H1 (cell line): ENCODE measurements at regions not wholly inside any gene's neighbourhood (a gene's known extent, or its start where the extent isn't known, plus 50 kb on each side); places are given as distances from the start of the nearest gene placed in this dataset.
A peak's percentile ranks its signal among the peaks of the same experiment; 100 is the strongest.

Source experiments
- CTCF ChIA-PET: fragments of 300-600 bp; sonication (Branson Sonifier 250); formaldehyde crosslinking; loops from one replicate; lab custom pipeline; 2021; ENCODE audit not compliant: partially characterized antibody; lab: Charles Lee
- POLR2A ChIA-PET: fragments of 300-600 bp; sonication (Branson Sonifier 250); formaldehyde crosslinking; loops from one replicate; lab custom pipeline; 2021; ENCODE audit warnings: inconsistent platforms; ENCODE audit not compliant: partially characterized antibody; lab: Charles Lee
- DNase-seq, 2 experiments: peaks; one replicate each; pipeline versions ENCODE4 v3.0.0 to v3.0.0-alpha.2; 2010 to 2022; ENCODE audit warnings: low spot score in 2 of 2, low read depth in 1 of 2, mixed read lengths in 1 of 2
- FAIRE-seq: peaks from 2 replicates; lab custom pipeline; 2011; peaks lifted over from hg19 to GRCh38; lab: Jason Lieb, UNC
- H2AFZ ChIP-seq: 2 replicates; pipeline ENCODE4 v1.8.1; 2012; ENCODE audit warnings: low read length, inconsistent platforms
- H2AK5ac ChIP-seq: 2 replicates; pipeline ENCODE4 v1.6.1; 2013; ENCODE audit warnings: low read depth, low read length
- H2BK120ac ChIP-seq: replicated peaks from 2 replicates; pipeline ENCODE3; 2013; ENCODE audit warnings: low read depth, low read length, inconsistent platforms
- H2BK12ac ChIP-seq: 2 replicates; pipeline ENCODE4 v1.6.1; 2013; ENCODE audit warnings: low read depth, low read length
- H2BK15ac ChIP-seq: 2 replicates; pipeline ENCODE4 v1.6.1; 2013; ENCODE audit warnings: low read length
- H2BK20ac ChIP-seq: 2 replicates; pipeline ENCODE4 v1.6.1; 2013; ENCODE audit warnings: low read length
- H2BK5ac ChIP-seq: 2 replicates; pipeline ENCODE4 v1.6.1; 2013; ENCODE audit warnings: low read depth, low read length
- H3K14ac ChIP-seq: 2 replicates; pipeline ENCODE4 v1.6.1; 2013; ENCODE audit warnings: inconsistent platforms; ENCODE audit not compliant: insufficient read length
- H3K18ac ChIP-seq: 2 replicates; pipeline ENCODE4 v1.6.1; 2013; ENCODE audit warnings: low read length; ENCODE audit errors: extremely low read depth
- H3K23ac ChIP-seq: 2 replicates; pipeline ENCODE4 v1.6.1; 2013; ENCODE audit warnings: inconsistent platforms; ENCODE audit not compliant: insufficient read length
- H3K23me2 ChIP-seq: 2 replicates; pipeline ENCODE4 v1.6.1; 2013; ENCODE audit warnings: low read depth, low read length
- H3K27ac ChIP-seq: 2 replicates; pipeline ENCODE4 v1.6.1; 2011; ENCODE audit warnings: low read depth, low read length, inconsistent platforms
- H3K27me3 ChIP-seq, 4 experiments: replicated peaks in 1 of 4; 1 replicate in 1 of 4; 2 replicates in 3 of 4; pipeline versions ENCODE4 v1.6.1 to v1.8.1; 2011 to 2013; ENCODE audit warnings: low read length in 3 of 4, mild to moderate bottlenecking in 3 of 4, inconsistent platforms in 2 of 4, mixed read lengths in 2 of 4, moderate library complexity in 1 of 4; ENCODE audit not compliant: control insufficient read depth in 3 of 4, insufficient read depth in 3 of 4; ENCODE audit errors: extremely low read depth in 1 of 4
- H3K36me3 ChIP-seq, 4 experiments: 2 replicates each; pipeline versions ENCODE4 v1.6.1 to v1.8.1; 2011 to 2013; ENCODE audit warnings: mild to moderate bottlenecking in 4 of 4, low read length in 3 of 4, moderate library complexity in 2 of 4, control low read depth in 1 of 4, inconsistent platforms in 1 of 4; ENCODE audit not compliant: insufficient read depth in 4 of 4, control insufficient read depth in 2 of 4
- H3K4ac ChIP-seq: replicated peaks from 2 replicates; pipeline ENCODE3; 2013; ENCODE audit warnings: low read length, low read depth, mixed read lengths, inconsistent platforms; ENCODE audit not compliant: insufficient read length
- H3K4me1 ChIP-seq, 4 experiments: replicated peaks in 1 of 4; 1 replicate in 1 of 4; 2 replicates in 3 of 4; pipeline versions ENCODE4 v1.6.1 to v1.8.1; 2011 to 2013; ENCODE audit warnings: low read length in 3 of 4, inconsistent platforms in 2 of 4, mixed read lengths in 1 of 4; ENCODE audit not compliant: insufficient read depth in 4 of 4, control insufficient read depth in 3 of 4
- H3K4me2 ChIP-seq, 2 experiments: 2 replicates each; pipeline versions ENCODE4 v1.6.1 to v1.8.1; 2011 to 2013; ENCODE audit warnings: low read depth in 2 of 2, low read length in 2 of 2, control low read depth in 1 of 2, inconsistent platforms in 1 of 2, mild to moderate bottlenecking in 1 of 2; ENCODE audit not compliant: insufficient read depth in 1 of 2
- H3K4me3 ChIP-seq, 4 experiments: fragments of 200-600, 300-600 bp in 1 of 4; sonication (generic), shearing (Covaris generic), sonication (Bioruptor Twin) in 1 of 4; 2 replicates each; pipeline versions ENCODE4 v1.5.1 to v1.8.1; 2011 to 2016; ENCODE audit warnings: low read length in 4 of 4, low read depth in 3 of 4, control low read depth in 2 of 4, inconsistent platforms in 2 of 4, mild to moderate bottlenecking in 2 of 4, mixed read lengths in 1 of 4, moderate library complexity in 1 of 4; ENCODE audit not compliant: insufficient read depth in 2 of 4; ENCODE audit errors: extremely low read depth in 1 of 4
- H3K56ac ChIP-seq: replicated peaks from 2 replicates; pipeline ENCODE3; 2013; ENCODE audit warnings: low read depth, mild to moderate bottlenecking, mixed read lengths, low read length, inconsistent platforms; ENCODE audit not compliant: insufficient read length
- H3K79me1 ChIP-seq: 2 replicates; pipeline ENCODE4 v1.6.1; 2013; ENCODE audit warnings: low read depth, low read length, control low read depth
- H3K79me2 ChIP-seq, 2 experiments: 2 replicates each; pipeline versions ENCODE4 v1.6.1 to v1.8.1; 2012 to 2013; ENCODE audit warnings: low read length in 2 of 2, mild to moderate bottlenecking in 2 of 2, inconsistent platforms in 1 of 2; ENCODE audit not compliant: insufficient read depth in 2 of 2, control insufficient read depth in 1 of 2
- H3K9ac ChIP-seq, 4 experiments: replicated peaks in 1 of 4; 1 replicate in 1 of 4; 2 replicates in 3 of 4; pipeline versions ENCODE4 v1.6.1 to v1.8.1; 2011 to 2013; ENCODE audit warnings: low read depth in 3 of 4, low read length in 3 of 4, control low read depth in 2 of 4, mild to moderate bottlenecking in 2 of 4, moderate library complexity in 2 of 4, inconsistent platforms in 1 of 4; ENCODE audit errors: extremely low read depth in 1 of 4
- H3K9me3 ChIP-seq, 2 experiments: 2 replicates each; pipeline versions ENCODE4 v1.6.1 to v1.8.1; 2012 to 2013; ENCODE audit warnings: mild to moderate bottlenecking in 2 of 2, moderate library complexity in 2 of 2, control low read depth in 1 of 2, inconsistent platforms in 1 of 2, low read depth in 1 of 2, low read length in 1 of 2, mixed read lengths in 1 of 2; ENCODE audit not compliant: insufficient read depth in 2 of 2
- H4K20me1 ChIP-seq, 2 experiments: replicated peaks in 1 of 2; 2 replicates each; pipeline versions ENCODE3 to v1.8.1; 2011 to 2013; ENCODE audit warnings: inconsistent platforms in 2 of 2, low read length in 2 of 2, mild to moderate bottlenecking in 1 of 2; ENCODE audit not compliant: insufficient read depth in 2 of 2, control insufficient read depth in 1 of 2
- H4K5ac ChIP-seq: 2 replicates; pipeline ENCODE4 v1.6.1; 2013; ENCODE audit warnings: low read length, low read depth, mixed read lengths, inconsistent platforms; ENCODE audit not compliant: insufficient read length
- H4K8ac ChIP-seq: 2 replicates; pipeline ENCODE4 v1.8.0; 2013; ENCODE audit warnings: mild to moderate bottlenecking, moderate library complexity, low read length, inconsistent platforms; ENCODE audit not compliant: insufficient read depth; ENCODE audit errors: extremely low read depth
- H4K91ac ChIP-seq: replicated peaks from 2 replicates; pipeline ENCODE3; 2013; ENCODE audit warnings: low read length, mixed read lengths, inconsistent platforms; ENCODE audit not compliant: insufficient read length
- CTCF ChIP-seq, 3 experiments: IDR thresholded peaks; 1 replicate in 2 of 3; 2 replicates in 1 of 3; pipeline versions ENCODE4 v1.5.1 to v1.6.1; 2011; ENCODE audit warnings: low read length in 3 of 3, mild to moderate bottlenecking in 3 of 3, inconsistent platforms in 2 of 3, low read depth in 1 of 3, moderate library complexity in 1 of 3; ENCODE audit not compliant: insufficient read depth in 1 of 3; ENCODE audit errors: control extremely low read depth in 1 of 3
- E2F6 ChIP-seq: IDR thresholded peaks from 2 replicates; pipeline ENCODE4 v1.6.1; 2012; ENCODE audit warnings: inconsistent platforms
- KDM1A ChIP-seq: fragments of 200-600, 300-600 bp; sonication (generic); IDR thresholded peaks from 2 replicates; pipeline ENCODE4 v1.7.1; 2016; ENCODE audit warnings: mild to moderate bottlenecking, low read length, borderline replicate concordance
- MAFK ChIP-seq: IDR thresholded peaks from 2 replicates; pipeline ENCODE4 v1.6.1; 2012; ENCODE audit warnings: low read depth, mild to moderate bottlenecking, improper control_type of control experiment, low read length
- NANOG ChIP-seq: IDR thresholded peaks from 2 replicates; pipeline ENCODE4 v1.6.1; 2011; ENCODE audit warnings: low read length, low read depth, mild to moderate bottlenecking, inconsistent platforms; ENCODE audit not compliant: insufficient read depth, poor library complexity, severe bottlenecking
- SP1 ChIP-seq: IDR thresholded peaks from 2 replicates; pipeline ENCODE4 v1.6.1; 2011; ENCODE audit warnings: low read depth, low read length
- SUZ12 ChIP-seq: fragments of 200-600 bp; sonication (generic); IDR thresholded peaks from 2 replicates; pipeline ENCODE4 v1.6.1; 2012; ENCODE audit warnings: mild to moderate bottlenecking, inconsistent platforms, low read length, moderate library complexity, mixed read lengths
- YY1 ChIP-seq: IDR thresholded peaks from 2 replicates; pipeline ENCODE4 v1.6.1; 2011; ENCODE audit warnings: low read depth, mild to moderate bottlenecking, low read length
- WGBS, 2 experiments: shearing (Covaris generic) in 1 of 2; methylation state at CpG; one replicate each; pipeline versions ENCODE4 v1.1.6 to v1.1.7; 2013 to 2015; ENCODE audit warnings: low lambda C conversion rate in 2 of 2, mixed read lengths in 2 of 2, inconsistent platforms in 1 of 2, low coverage in 1 of 2, missing lambda C conversion rate in 1 of 2; ENCODE audit not compliant: insufficient replicate concordance in 2 of 2, insufficient coverage in 1 of 2, insufficient read length in 1 of 2; ENCODE audit errors: extremely low coverage in 1 of 2, missing lambda C conversion rate in 1 of 2; 5-methylcytosine and 5-hydroxymethylcytosine counted together
- TF ChIP-seq, protein P1 (sequence below): IDR thresholded peaks from 2 replicates; pipeline ENCODE4 v1.6.1; 2011; ENCODE audit warnings: low read depth, mild to moderate bottlenecking, low read length; ENCODE audit not compliant: insufficient read depth

DNA sequence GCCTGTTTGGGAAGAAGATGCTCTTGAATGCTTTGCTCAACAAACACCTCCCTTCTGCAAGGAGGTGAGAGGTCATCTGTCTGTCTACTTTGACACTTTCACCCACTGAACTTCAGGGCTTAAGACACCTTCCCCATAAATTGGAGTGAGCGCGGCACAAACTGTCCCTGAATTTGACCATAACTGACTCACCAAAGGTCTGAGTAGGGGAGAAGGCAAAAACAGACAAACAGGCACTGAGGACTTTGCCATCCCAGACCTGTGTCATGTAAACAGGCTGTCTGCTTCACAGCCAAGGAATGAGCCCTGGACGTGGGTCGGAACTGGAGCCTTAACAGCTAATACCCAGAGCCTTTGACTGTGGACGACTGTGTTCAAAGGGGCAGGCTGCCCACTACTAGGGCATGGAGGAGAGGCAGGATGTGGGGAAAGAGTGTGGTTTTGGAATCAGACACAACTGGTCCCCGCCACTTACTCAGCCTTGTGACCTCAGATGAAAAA is 320.9 kb upstream of the KLF4 start:
- Histone ChIP-seq H3K27me3 (no peaks in the 10 kb centered on the region), H2BK120ac (no peak overlapping the region), H4K91ac (no peak overlapping the region), H2BK5ac (no peak overlapping the region), H2AK5ac (no peak overlapping the region), H4K8ac (no peak overlapping the region), H3K9ac (no peak overlapping the region), H2BK20ac (peak overlapping the region; percentile 32; the same call in 1 of the 2 replicates), H3K9me3 (no peaks in the 10 kb centered on the region; a peak in 1 of 4 replicates), H3K4ac (no peak overlapping the region), H2BK15ac (no peak overlapping the region), H3K56ac (no peak overlapping the region), H4K5ac (no peak overlapping the region), H3K14ac (no peak overlapping the region), H3K4me1 (no peaks in the 10 kb centered on the region), H3K18ac (no peak overlapping the region), H3K79me2 (no peaks in the 10 kb centered on the region), H3K79me1 (no peaks in the 10 kb centered on the region), H3K4me3 (no peak overlapping the region), H3K23me2 (no peaks in the 10 kb centered on the region), H3K4me2 (no peak overlapping the region), H2AFZ (0 out of 2 replicates have a peak overlapping the region, but pooled peaks have one; percentile 13), H2BK12ac (no peak overlapping the region), H3K23ac (no peak overlapping the region), H3K36me3 (no peaks in the 10 kb centered on the region), H3K27ac (no peak overlapping the region; the same call in 1 of the 2 replicates), H4K20me1 (no peaks in the 10 kb centered on the region)
- FAIRE-seq: no peak
- POLR2A ChIA-PET: no interaction called here
- DNase-seq: no peak
- CTCF ChIA-PET: no interaction called here
- 91% methylated on average over 6 of the region's 6 CpGs; no CpG with 5 or more reads in 1 of the 2 experiments for WGBS, 2 experiments
- TF ChIP-seq MAFK (no peak), CTCF (IDR thresholded peaks at IDR 0.05; ENCODE audit: control extremely low read depth in 1 of 3, insufficient read depth in 1 of 3, low read depth in 1 of 3, low read length in 3 of 3) (no peak), SUZ12 (no peak), NANOG (no peak), SP1 (no peak), KDM1A (no peak), YY1 (no peak), E2F6 (no peak)
- TF ChIP-seq, protein P1, sequence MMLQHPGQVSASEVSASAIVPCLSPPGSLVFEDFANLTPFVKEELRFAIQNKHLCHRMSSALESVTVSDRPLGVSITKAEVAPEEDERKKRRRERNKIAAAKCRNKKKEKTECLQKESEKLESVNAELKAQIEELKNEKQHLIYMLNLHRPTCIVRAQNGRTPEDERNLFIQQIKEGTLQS: no peak
